ENCODE measurements at regions not wholly inside any gene's neighbourhood (a gene's known extent, or its start where the extent isn't known, plus 50 kb on each side); places are given as distances from the start of the nearest gene placed in this dataset.

DNA sequence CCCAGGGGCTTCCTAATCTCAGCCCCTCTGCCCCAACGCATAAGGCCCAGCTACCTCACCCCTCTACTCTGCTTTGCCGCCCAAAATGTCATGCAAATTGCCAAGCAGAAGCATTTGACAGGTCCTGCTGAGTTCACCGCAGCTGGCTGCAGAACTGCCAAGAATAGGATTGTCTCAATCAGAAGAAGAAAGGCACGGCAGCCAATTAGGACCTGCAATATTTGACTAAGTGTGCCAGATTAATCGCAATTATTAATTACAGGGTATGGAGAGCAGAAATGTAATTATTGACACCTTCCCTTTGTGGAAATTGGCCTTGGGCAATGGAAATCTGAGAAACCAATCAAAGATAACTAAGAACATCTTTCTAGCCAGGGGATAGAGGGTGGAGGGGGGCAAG, 318.6 kb downstream of the LRFN2 start:
- H3K27me3 ChIP-seq (ENCODE audit: low read length): no peaks in the 10 kb centered on the region
- no peaks in the 10 kb centered on the region for H3K9me3 ChIP-seq (ENCODE audit: low read length)
- H3K4me3 ChIP-seq (ENCODE audit: low read length): peak overlapping the region; percentile 17; the same call in 1 of the 2 replicates
- H3K4me2 ChIP-seq (ENCODE audit: low read depth, low read length, poor library complexity, severe bottlenecking): peak overlapping the region; percentile 43
- peak; percentile 84 for DNase-seq
- H3K27ac ChIP-seq (ENCODE audit: low read length): no peak overlapping the region
- no peaks in the 10 kb centered on the region for H3K9me2 ChIP-seq (replicated peaks; ENCODE audit: insufficient read depth, low read length)
- no peaks in the 10 kb centered on the region for H4K20me1 ChIP-seq (ENCODE audit: insufficient read depth, low read depth, low read length)
- peaks cover 32% of the 10 kb centered on the region for H3K4me1 ChIP-seq (ENCODE audit: low read length)
- H2AFZ ChIP-seq (ENCODE audit: low read length): no peak overlapping the region
- H3K79me2 ChIP-seq (ENCODE audit: low read length): no peaks in the 10 kb centered on the region
- no peaks in the 10 kb centered on the region for H3K36me3 ChIP-seq (ENCODE audit: insufficient read depth, low read length)
- H3K9ac ChIP-seq (ENCODE audit: low read length): no peak overlapping the region

DNA sequence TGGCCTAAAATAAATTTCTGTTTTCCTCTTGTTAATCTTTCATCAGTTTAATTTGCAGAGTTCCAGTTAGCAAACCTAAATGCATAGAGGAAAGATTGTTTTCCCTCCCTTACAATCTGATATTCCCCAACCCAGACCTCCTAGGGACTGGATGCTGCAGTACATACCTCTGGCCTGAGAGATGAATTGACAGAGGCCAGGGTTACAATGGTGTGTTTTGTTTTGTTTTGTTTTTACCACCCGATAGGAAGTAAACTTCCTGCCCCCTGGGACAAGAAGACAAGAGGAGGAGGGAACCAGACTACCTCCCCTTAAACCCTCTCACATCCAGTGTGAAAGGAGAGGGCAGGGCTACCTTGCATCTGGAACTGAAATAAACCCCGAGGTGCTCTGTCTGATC, 319.0 kb downstream of the LRFN2 start:
- Histone ChIP-seq H3K36me3 (ENCODE audit: insufficient read depth, low read length) (no peaks in the 10 kb centered on the region), H3K9ac (ENCODE audit: low read length) (no peak overlapping the region), H4K20me1 (ENCODE audit: insufficient read depth, low read depth, low read length) (no peaks in the 10 kb centered on the region), H3K27me3 (ENCODE audit: low read length) (no peaks in the 10 kb centered on the region), H3K4me2 (ENCODE audit: low read depth, low read length, poor library complexity, severe bottlenecking) (peak overlapping the region; percentile 43), H3K79me2 (ENCODE audit: low read length) (no peaks in the 10 kb centered on the region), H3K4me3 (ENCODE audit: low read length) (no peak overlapping the region), H3K4me1 (ENCODE audit: low read length) (peaks cover 30% of the 10 kb centered on the region), H2AFZ (ENCODE audit: low read length) (no peak overlapping the region), H3K9me2 (replicated peaks; ENCODE audit: insufficient read depth, low read length) (no peaks in the 10 kb centered on the region), H3K9me3 (ENCODE audit: low read length) (no peaks in the 10 kb centered on the region), H3K27ac (ENCODE audit: low read length) (no peak overlapping the region)
- no peak for DNase-seq

DNA sequence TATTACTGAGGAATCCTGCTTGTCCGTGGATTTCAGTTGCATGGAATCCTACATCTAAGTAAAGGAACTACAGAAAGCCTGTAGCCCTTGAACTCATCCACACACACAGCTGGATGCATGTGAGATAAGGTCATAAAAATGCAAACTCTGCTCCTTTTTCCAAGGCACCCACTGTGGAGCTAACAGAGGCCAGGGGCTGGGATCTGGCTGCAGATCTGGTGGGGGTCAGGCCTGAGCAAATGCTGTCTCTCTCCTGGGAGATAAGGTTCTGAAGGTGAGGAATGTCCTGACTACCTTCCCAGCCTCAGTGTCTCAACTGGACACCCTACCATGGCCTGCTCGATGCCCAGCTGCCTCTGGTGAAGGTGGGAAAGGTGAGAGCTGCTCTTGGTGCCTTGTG, 321.5 kb downstream of the LRFN2 start:
- peaks cover 30% of the 10 kb centered on the region for H3K4me1 ChIP-seq (ENCODE audit: low read length)
- H3K27ac ChIP-seq (ENCODE audit: low read length): no peak overlapping the region
- H3K9me2 ChIP-seq (replicated peaks; ENCODE audit: insufficient read depth, low read length): no peaks in the 10 kb centered on the region
- no peaks in the 10 kb centered on the region for H4K20me1 ChIP-seq (ENCODE audit: insufficient read depth, low read depth, low read length)
- H3K9me3 ChIP-seq (ENCODE audit: low read length): no peaks in the 10 kb centered on the region
- H3K36me3 ChIP-seq (ENCODE audit: insufficient read depth, low read length): no peaks in the 10 kb centered on the region
- H3K4me2 ChIP-seq (ENCODE audit: low read depth, low read length, poor library complexity, severe bottlenecking): no peak overlapping the region
- H3K9ac ChIP-seq (ENCODE audit: low read length): no peak overlapping the region
- no peak overlapping the region for H2AFZ ChIP-seq (ENCODE audit: low read length)
- no peaks in the 10 kb centered on the region for H3K27me3 ChIP-seq (ENCODE audit: low read length)
- DNase-seq: no peak
- no peaks in the 10 kb centered on the region for H3K79me2 ChIP-seq (ENCODE audit: low read length)
- H3K4me3 ChIP-seq (ENCODE audit: low read length): no peak overlapping the region

DNA sequence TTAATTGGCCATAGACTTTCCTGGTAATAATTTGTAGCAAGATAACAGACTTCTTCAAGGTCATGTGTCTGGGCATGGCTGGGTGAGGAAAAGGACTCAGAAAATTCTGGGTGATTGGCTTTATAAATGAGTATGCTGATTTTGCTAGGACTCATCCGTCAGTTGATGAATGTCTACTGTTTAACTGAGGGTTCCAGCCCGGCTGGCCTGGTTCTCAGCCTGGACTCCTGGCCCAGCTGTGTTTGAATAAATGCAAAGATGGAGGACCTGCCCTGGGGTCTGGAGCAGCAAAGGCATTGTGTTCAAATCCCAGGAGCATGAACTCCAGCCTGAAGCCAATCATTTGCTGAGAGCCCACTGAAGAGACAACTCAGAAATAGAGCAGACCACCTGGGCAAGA, 323.2 kb downstream of the LRFN2 start:
- H3K4me3 ChIP-seq (ENCODE audit: low read length): no peak overlapping the region
- H4K20me1 ChIP-seq (ENCODE audit: insufficient read depth, low read depth, low read length): no peaks in the 10 kb centered on the region
- no peaks in the 10 kb centered on the region for H3K9me3 ChIP-seq (ENCODE audit: low read length)
- no peak overlapping the region for H3K9ac ChIP-seq (ENCODE audit: low read length)
- no peaks in the 10 kb centered on the region for H3K79me2 ChIP-seq (ENCODE audit: low read length)
- no peaks in the 10 kb centered on the region for H3K36me3 ChIP-seq (ENCODE audit: insufficient read depth, low read length)
- no peak for DNase-seq
- H3K4me2 ChIP-seq (ENCODE audit: low read depth, low read length, poor library complexity, severe bottlenecking): no peak overlapping the region
- H2AFZ ChIP-seq (ENCODE audit: low read length): no peak overlapping the region
- H3K9me2 ChIP-seq (replicated peaks; ENCODE audit: insufficient read depth, low read length): no peaks in the 10 kb centered on the region
- H3K27ac ChIP-seq (ENCODE audit: low read length): no peak overlapping the region
- H3K27me3 ChIP-seq (ENCODE audit: low read length): no peaks in the 10 kb centered on the region
- peaks cover 19% of the 10 kb centered on the region for H3K4me1 ChIP-seq (ENCODE audit: low read length)

DNA sequence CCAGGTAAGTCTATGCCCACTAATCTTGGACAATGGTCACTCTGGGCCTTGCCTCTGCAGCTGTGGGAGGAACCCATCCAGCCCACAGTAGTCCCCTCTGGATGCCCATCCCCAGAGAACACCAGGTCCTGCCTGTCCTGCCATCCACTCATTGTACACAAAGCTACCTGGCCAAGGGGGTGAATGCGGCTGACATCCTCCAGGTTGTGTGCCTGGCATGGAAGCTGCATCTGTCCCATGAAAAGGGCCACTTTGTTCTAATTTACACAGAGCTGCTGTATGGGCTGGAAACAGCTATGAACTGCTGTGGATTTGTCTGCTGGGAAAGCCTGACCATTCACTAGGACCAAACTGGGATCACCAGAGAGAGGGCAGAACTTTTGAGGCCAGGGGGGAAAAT, 324.8 kb downstream of the LRFN2 start:
- Histone ChIP-seq H3K9me2 (replicated peaks; ENCODE audit: insufficient read depth, low read length) (no peaks in the 10 kb centered on the region), H3K9ac (ENCODE audit: low read length) (no peak overlapping the region), H3K36me3 (ENCODE audit: insufficient read depth, low read length) (no peaks in the 10 kb centered on the region), H3K27ac (ENCODE audit: low read length) (no peak overlapping the region), H2AFZ (ENCODE audit: low read length) (no peak overlapping the region), H3K79me2 (ENCODE audit: low read length) (no peaks in the 10 kb centered on the region), H3K9me3 (ENCODE audit: low read length) (no peaks in the 10 kb centered on the region), H3K27me3 (ENCODE audit: low read length) (no peaks in the 10 kb centered on the region), H4K20me1 (ENCODE audit: insufficient read depth, low read depth, low read length) (no peaks in the 10 kb centered on the region), H3K4me3 (ENCODE audit: low read length) (no peak overlapping the region), H3K4me2 (ENCODE audit: low read depth, low read length, poor library complexity, severe bottlenecking) (no peak overlapping the region), H3K4me1 (ENCODE audit: low read length) (peaks cover 3% of the 10 kb centered on the region; the same call in 1 of the 2 replicates)
- DNase-seq: no peak

DNA sequence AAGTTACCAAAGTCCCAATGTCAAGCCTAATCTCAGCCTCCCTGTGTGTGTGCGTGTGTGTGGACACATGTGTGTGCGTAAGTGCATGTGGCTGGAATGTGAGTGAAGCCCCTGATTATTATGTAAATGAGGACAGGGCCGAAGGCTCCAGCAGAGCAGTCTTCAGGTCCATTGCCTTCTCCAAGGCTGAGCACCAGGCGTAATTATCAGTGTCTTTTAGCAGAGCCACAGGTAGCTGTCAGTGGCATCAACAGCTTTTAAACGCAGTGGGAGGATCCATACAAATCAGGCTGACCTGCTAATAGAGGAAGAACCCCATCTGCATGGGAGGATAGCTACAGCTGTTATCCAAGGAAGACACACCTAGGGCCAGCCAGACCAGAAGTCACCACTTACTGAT, 324.3 kb upstream of the MOCS1 start:
- Histone ChIP-seq H3K4me2 (ENCODE audit: low read depth, low read length, poor library complexity, severe bottlenecking) (no peak overlapping the region), H3K9me3 (ENCODE audit: low read length) (no peaks in the 10 kb centered on the region), H3K27me3 (ENCODE audit: low read length) (no peaks in the 10 kb centered on the region), H3K9me2 (replicated peaks; ENCODE audit: insufficient read depth, low read length) (no peaks in the 10 kb centered on the region), H2AFZ (ENCODE audit: low read length) (no peak overlapping the region), H3K9ac (ENCODE audit: low read length) (no peak overlapping the region), H3K4me1 (ENCODE audit: low read length) (peaks cover 10% of the 10 kb centered on the region), H3K27ac (ENCODE audit: low read length) (no peak overlapping the region), H4K20me1 (ENCODE audit: insufficient read depth, low read depth, low read length) (no peaks in the 10 kb centered on the region), H3K36me3 (ENCODE audit: insufficient read depth, low read length) (no peaks in the 10 kb centered on the region), H3K4me3 (ENCODE audit: low read length) (no peak overlapping the region), H3K79me2 (ENCODE audit: low read length) (no peaks in the 10 kb centered on the region)
- no peak for DNase-seq

DNA sequence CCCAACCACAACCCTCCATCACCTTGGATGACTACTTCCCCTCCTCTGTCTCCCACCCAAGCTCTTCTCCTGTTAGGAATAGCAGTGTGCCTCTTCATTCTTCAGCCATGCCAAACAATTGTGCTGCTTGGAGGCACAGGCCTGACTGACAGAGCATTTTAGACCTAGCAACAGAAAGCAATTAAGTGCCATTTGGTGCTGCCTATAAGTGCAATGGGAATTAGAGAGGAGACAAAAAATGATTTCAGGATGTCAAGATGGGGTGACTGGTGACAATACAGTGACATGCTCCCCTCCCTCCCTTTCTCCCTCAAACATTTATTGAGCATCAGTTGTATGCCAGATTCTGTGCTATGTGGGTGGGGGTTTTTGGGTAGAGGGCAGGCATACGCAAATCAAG, 322.6 kb upstream of the MOCS1 start:
- no peaks in the 10 kb centered on the region for H3K9me2 ChIP-seq (replicated peaks; ENCODE audit: insufficient read depth, low read length)
- no peak overlapping the region for H3K9ac ChIP-seq (ENCODE audit: low read length)
- no peak overlapping the region for H3K4me3 ChIP-seq (ENCODE audit: low read length)

DNA sequence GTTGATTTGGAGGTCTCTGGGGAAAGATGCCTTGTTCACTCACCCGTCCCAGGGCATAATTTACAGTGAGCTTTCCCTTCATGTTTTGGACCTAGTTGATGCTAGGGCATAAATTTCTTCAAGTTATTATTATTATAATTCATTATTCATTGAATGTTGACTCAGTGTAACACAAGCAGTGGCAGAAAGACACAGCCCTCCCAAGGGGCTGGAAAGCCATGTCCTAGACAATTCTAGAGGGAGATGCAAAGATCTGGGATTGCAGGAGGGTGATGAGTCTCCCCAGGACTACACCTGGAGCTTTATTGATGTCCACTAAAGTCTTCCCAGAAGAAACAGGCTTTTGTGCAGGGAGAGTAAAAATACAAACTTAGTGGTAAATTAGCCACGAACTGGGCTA, 322.0 kb upstream of the MOCS1 start:
- no peaks in the 10 kb centered on the region for H3K9me3 ChIP-seq (ENCODE audit: low read length)
- no peak overlapping the region for H3K4me3 ChIP-seq (ENCODE audit: low read length)
- H3K9me2 ChIP-seq (replicated peaks; ENCODE audit: insufficient read depth, low read length): no peaks in the 10 kb centered on the region
- H3K9ac ChIP-seq (ENCODE audit: low read length): no peak overlapping the region
- no peak overlapping the region for H3K4me2 ChIP-seq (ENCODE audit: low read depth, low read length, poor library complexity, severe bottlenecking)
- H3K27me3 ChIP-seq (ENCODE audit: low read length): 0 out of 2 replicates have a peak, but pooled peaks cover 2% of the 10 kb centered on the region
- H2AFZ ChIP-seq (ENCODE audit: low read length): no peak overlapping the region
- H3K79me2 ChIP-seq (ENCODE audit: low read length): no peaks in the 10 kb centered on the region
- no peak for DNase-seq
- no peaks in the 10 kb centered on the region for H3K36me3 ChIP-seq (ENCODE audit: insufficient read depth, low read length)
- H4K20me1 ChIP-seq (ENCODE audit: insufficient read depth, low read depth, low read length): no peaks in the 10 kb centered on the region
- peaks cover 28% of the 10 kb centered on the region for H3K4me1 ChIP-seq (ENCODE audit: low read length)
- no peak overlapping the region for H3K27ac ChIP-seq (ENCODE audit: low read length)

More for the DNA sequence above, 322.6 kb upstream of the MOCS1 start:
- DNase-seq: no peak
- H4K20me1 ChIP-seq (ENCODE audit: insufficient read depth, low read depth, low read length): no peaks in the 10 kb centered on the region
- H3K27me3 ChIP-seq (ENCODE audit: low read length): no peaks in the 10 kb centered on the region
- no peaks in the 10 kb centered on the region for H3K36me3 ChIP-seq (ENCODE audit: insufficient read depth, low read length)
- H3K4me2 ChIP-seq (ENCODE audit: low read depth, low read length, poor library complexity, severe bottlenecking): no peak overlapping the region
- H3K79me2 ChIP-seq (ENCODE audit: low read length): no peaks in the 10 kb centered on the region
- no peak overlapping the region for H3K27ac ChIP-seq (ENCODE audit: low read length)
- H2AFZ ChIP-seq (ENCODE audit: low read length): no peak overlapping the region
- peaks cover 22% of the 10 kb centered on the region for H3K4me1 ChIP-seq (ENCODE audit: low read length)
- H3K9me3 ChIP-seq (ENCODE audit: low read length): no peaks in the 10 kb centered on the region

DNA sequence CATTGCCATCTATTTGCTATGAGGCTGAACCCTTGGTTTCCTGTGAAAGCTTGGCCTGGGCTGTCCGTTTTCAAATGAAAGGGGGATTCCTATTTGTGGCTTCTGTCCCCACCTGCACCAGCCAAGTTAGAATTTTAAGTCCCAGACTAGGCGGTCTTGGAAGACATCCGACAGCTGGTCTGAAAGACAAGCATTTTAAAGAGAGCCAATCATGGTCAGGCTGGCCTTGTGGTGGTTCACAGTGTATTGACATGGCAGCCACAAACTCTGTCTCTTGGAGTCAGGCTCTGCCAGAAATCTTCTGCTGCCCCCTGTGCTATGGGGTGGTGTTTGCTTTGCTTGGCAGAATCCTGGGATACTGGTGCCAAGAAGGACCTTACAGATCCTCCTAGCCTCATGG, 319.2 kb upstream of the MOCS1 start:
- H3K9me2 ChIP-seq (replicated peaks; ENCODE audit: insufficient read depth, low read length): no peaks in the 10 kb centered on the region
- H4K20me1 ChIP-seq (ENCODE audit: insufficient read depth, low read depth, low read length): no peaks in the 10 kb centered on the region

More for the DNA sequence above, 319.2 kb upstream of the MOCS1 start:
- Histone ChIP-seq H3K4me1 (ENCODE audit: low read length) (peaks cover 41% of the 10 kb centered on the region), H3K4me2 (ENCODE audit: low read depth, low read length, poor library complexity, severe bottlenecking) (no peak overlapping the region), H3K9ac (ENCODE audit: low read length) (no peak overlapping the region), H3K79me2 (ENCODE audit: low read length) (no peaks in the 10 kb centered on the region), H3K9me3 (ENCODE audit: low read length) (no peaks in the 10 kb centered on the region), H3K27ac (ENCODE audit: low read length) (no peak overlapping the region), H3K27me3 (ENCODE audit: low read length) (0 out of 2 replicates have a peak, but pooled peaks cover 2% of the 10 kb centered on the region), H2AFZ (ENCODE audit: low read length) (no peak overlapping the region), H3K36me3 (ENCODE audit: insufficient read depth, low read length) (no peaks in the 10 kb centered on the region), H3K4me3 (ENCODE audit: low read length) (no peak overlapping the region)
- DNase-seq: no peak
